HEK293 (cell line): ENCODE measurements at regions not wholly inside any gene's neighbourhood (a gene's known extent, or its start where the extent isn't known, plus 50 kb on each side); places are given as distances from the start of the nearest gene placed in this dataset.

Experiments used
- CTCF ChIP-seq: fragments of 450-650 bp; formaldehyde crosslinking; IDR thresholded peaks from 2 replicates; pipeline ENCODE4 v1.5.1; 2016; ENCODE audit warnings: missing biosample characterization, missing genetic modification characterization
- TRIM28 ChIP-seq: IDR thresholded peaks from 2 replicates; pipeline ENCODE4 v1.6.1; 2011; ENCODE audit warnings: low read length, control low read depth, borderline replicate concordance
- YY1 ChIP-seq: fragments of 450-650 bp; formaldehyde crosslinking; IDR thresholded peaks from 2 replicates; pipeline ENCODE4 v1.5.1; 2018; ENCODE audit warnings: missing biosample characterization, missing genetic modification characterization
- ZBTB11 ChIP-seq: fragments of 450-650 bp; formaldehyde crosslinking; conservative IDR thresholded peaks from 2 replicates; pipeline ENCODE4 v1.5.1; 2016; ENCODE audit warnings: low read depth, missing biosample characterization, missing genetic modification characterization
- ZNF549 ChIP-seq: fragments of 450-650 bp; IDR thresholded peaks from 2 replicates; pipeline ENCODE4 v1.5.1; 2018; ENCODE audit warnings: missing biosample characterization, missing genetic modification characterization, mild to moderate bottlenecking, inconsistent platforms, moderate library complexity
- ZSCAN5A ChIP-seq: fragments of 450-650 bp; formaldehyde crosslinking; IDR thresholded peaks from 2 replicates; pipeline ENCODE4 v1.5.1; 2016; ENCODE audit warnings: missing biosample characterization, missing genetic modification characterization
- TF ChIP-seq, protein P1 (sequence below): fragments of 450-650 bp; formaldehyde crosslinking; IDR thresholded peaks from 2 replicates; pipeline ENCODE4 v1.5.1; 2016; ENCODE audit warnings: missing biosample characterization, missing genetic modification characterization
- TF ChIP-seq, protein P2 (sequence below): fragments of 450-650 bp; formaldehyde crosslinking; IDR thresholded peaks from 2 replicates; pipeline ENCODE4 v1.5.1; 2016; ENCODE audit warnings: missing biosample characterization, missing genetic modification characterization

DNA sequence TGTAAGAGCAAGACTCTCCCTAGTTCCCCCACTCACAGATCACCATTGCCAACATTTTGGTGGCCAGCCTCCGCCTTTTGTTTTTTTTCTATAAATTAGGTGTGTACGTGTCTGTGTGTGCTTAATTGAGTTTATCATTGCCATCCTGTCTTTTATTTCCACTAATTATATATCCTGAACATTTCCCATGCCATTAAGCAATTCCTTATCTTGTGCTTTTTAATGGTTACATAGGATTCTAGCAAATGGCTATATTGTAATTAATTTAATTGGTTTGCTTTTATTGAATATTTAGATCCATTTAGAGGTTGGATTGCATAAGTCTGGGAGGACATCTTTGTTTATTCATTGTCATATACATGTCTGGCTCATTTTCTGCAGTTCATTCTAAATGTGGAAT lies 107.3 kb upstream of the RTL1 start:
- no peak for TF ChIP-seq ZBTB11
- TF ChIP-seq CTCF (tag by site-specific recombination) = no peak
- TF ChIP-seq, protein P1, sequence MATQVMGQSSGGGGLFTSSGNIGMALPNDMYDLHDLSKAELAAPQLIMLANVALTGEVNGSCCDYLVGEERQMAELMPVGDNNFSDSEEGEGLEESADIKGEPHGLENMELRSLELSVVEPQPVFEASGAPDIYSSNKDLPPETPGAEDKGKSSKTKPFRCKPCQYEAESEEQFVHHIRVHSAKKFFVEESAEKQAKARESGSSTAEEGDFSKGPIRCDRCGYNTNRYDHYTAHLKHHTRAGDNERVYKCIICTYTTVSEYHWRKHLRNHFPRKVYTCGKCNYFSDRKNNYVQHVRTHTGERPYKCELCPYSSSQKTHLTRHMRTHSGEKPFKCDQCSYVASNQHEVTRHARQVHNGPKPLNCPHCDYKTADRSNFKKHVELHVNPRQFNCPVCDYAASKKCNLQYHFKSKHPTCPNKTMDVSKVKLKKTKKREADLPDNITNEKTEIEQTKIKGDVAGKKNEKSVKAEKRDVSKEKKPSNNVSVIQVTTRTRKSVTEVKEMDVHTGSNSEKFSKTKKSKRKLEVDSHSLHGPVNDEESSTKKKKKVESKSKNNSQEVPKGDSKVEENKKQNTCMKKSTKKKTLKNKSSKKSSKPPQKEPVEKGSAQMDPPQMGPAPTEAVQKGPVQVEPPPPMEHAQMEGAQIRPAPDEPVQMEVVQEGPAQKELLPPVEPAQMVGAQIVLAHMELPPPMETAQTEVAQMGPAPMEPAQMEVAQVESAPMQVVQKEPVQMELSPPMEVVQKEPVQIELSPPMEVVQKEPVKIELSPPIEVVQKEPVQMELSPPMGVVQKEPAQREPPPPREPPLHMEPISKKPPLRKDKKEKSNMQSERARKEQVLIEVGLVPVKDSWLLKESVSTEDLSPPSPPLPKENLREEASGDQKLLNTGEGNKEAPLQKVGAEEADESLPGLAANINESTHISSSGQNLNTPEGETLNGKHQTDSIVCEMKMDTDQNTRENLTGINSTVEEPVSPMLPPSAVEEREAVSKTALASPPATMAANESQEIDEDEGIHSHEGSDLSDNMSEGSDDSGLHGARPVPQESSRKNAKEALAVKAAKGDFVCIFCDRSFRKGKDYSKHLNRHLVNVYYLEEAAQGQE = no peak
- no peak for TF ChIP-seq ZSCAN5A (tag by site-specific recombination)
- no peak for TF ChIP-seq TRIM28
- TF ChIP-seq ZNF549 (tag by site-specific recombination) = no peak
- no peak for TF ChIP-seq YY1
- TF ChIP-seq, protein P2, sequence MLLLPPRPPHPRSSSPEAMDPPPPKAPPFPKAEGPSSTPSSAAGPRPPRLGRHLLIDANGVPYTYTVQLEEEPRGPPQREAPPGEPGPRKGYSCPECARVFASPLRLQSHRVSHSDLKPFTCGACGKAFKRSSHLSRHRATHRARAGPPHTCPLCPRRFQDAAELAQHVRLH = no peak
